Caco-2 (cell line): ENCODE measurements at regions not wholly inside any gene's neighbourhood (a gene's known extent, or its start where the extent isn't known, plus 50 kb on each side); places are given as distances from the start of the nearest gene placed in this dataset.

ENCODE experiments used
- BruUV-seq: library from RNA; stranded (reverse); fragments of 400-500 nt; replicated peaks from 2 replicates; lab custom pipeline; 2021; lab: Mats Ljungman, UMichigan
- CTCF ChIA-PET: fragments of 300-600 bp; sonication (Branson Sonifier 250); formaldehyde crosslinking; loops from one replicate; lab custom pipeline; 2022; ENCODE audit warnings: antibody characterized with exemption; lab: Charles Lee
- POLR2A ChIA-PET: fragments of 300-600 bp; sonication (Branson Sonifier 250); formaldehyde crosslinking; loops from one replicate; lab custom pipeline; 2022; ENCODE audit warnings: antibody characterized with exemption; lab: Charles Lee
- DNase-seq, 2 experiments: peaks; one replicate each; pipeline versions ENCODE4 v3.0.0 to v3.0.0-alpha.2; 2020 to 2022
- H3K27me3 ChIP-seq: replicated peaks from 2 replicates; pipeline ENCODE4 v1.6.0; 2011; ENCODE audit warnings: low read length; ENCODE audit not compliant: control insufficient read depth, insufficient read depth
- H3K36me3 ChIP-seq: 2 replicates; pipeline ENCODE4 v1.5.1; 2011; ENCODE audit warnings: low read length; ENCODE audit not compliant: control insufficient read depth, insufficient read depth
- H3K4me1 ChIP-seq: fragments of 250-450 bp; sonication (Bioruptor Pico); 2 replicates; pipeline ENCODE4 v1.5.1; 2020; ENCODE audit warnings: mild to moderate bottlenecking
- H3K4me3 ChIP-seq: 2 replicates; pipeline ENCODE4 v1.5.1; 2011; ENCODE audit warnings: low read depth, mild to moderate bottlenecking, control low read depth, low read length
- H3K9me3 ChIP-seq: fragments of 250-450 bp; sonication (Bioruptor Pico); 2 replicates; pipeline ENCODE4 v1.5.1; 2020; ENCODE audit warnings: mild to moderate bottlenecking, moderate library complexity
- H3K27ac Mint-ChIP-seq: one replicate; pipeline ENCODE4 v1.8.0; 2022; ENCODE audit warnings: mixed read lengths; ENCODE audit not compliant: unreplicated experiment
- H3K27me3 Mint-ChIP-seq: one replicate; pipeline ENCODE4 v1.8.0; 2022; ENCODE audit warnings: mixed read lengths; ENCODE audit not compliant: insufficient read depth, unreplicated experiment
- H3K36me3 Mint-ChIP-seq: one replicate; pipeline ENCODE4 v1.8.0; 2022; ENCODE audit warnings: mild to moderate bottlenecking, mixed read lengths; ENCODE audit not compliant: insufficient read depth, unreplicated experiment
- H3K4me1 Mint-ChIP-seq: one replicate; pipeline ENCODE4 v1.8.0; 2022; ENCODE audit warnings: low read depth, mixed read lengths; ENCODE audit not compliant: unreplicated experiment
- H3K4me3 Mint-ChIP-seq: one replicate; pipeline ENCODE4 v1.8.0; 2022; ENCODE audit warnings: mild to moderate bottlenecking, moderate library complexity, mixed read lengths; ENCODE audit not compliant: unreplicated experiment
- H3K9me3 Mint-ChIP-seq: one replicate; pipeline ENCODE4 v1.8.0; 2022; ENCODE audit warnings: mixed read lengths; ENCODE audit not compliant: unreplicated experiment
- intact Hi-C: fragments of 100-400 bp; cut with micrococcal nuclease; formaldehyde crosslinking; loops from one replicate; pipeline ENCODE4 v1.10.0; 2022; ENCODE audit not compliant: unreplicated experiment
- TF ChIP-seq, protein P1 (sequence below), 2 experiments: fragments of 200-600 bp in 1 of 2; IDR thresholded peaks; 1 replicate in 1 of 2; 2 replicates in 1 of 2; pipeline versions ENCODE4 v1.5.1 to v1.8.0; 2011 to 2022; ENCODE audit warnings: antibody characterized with exemption in 1 of 2, control low read depth in 1 of 2, inconsistent platforms in 1 of 2, low read depth in 1 of 2, low read length in 1 of 2, mild to moderate bottlenecking in 1 of 2, moderate library complexity in 1 of 2; ENCODE audit not compliant: insufficient read depth in 1 of 2, severe bottlenecking in 1 of 2, unreplicated experiment in 1 of 2

DNA sequence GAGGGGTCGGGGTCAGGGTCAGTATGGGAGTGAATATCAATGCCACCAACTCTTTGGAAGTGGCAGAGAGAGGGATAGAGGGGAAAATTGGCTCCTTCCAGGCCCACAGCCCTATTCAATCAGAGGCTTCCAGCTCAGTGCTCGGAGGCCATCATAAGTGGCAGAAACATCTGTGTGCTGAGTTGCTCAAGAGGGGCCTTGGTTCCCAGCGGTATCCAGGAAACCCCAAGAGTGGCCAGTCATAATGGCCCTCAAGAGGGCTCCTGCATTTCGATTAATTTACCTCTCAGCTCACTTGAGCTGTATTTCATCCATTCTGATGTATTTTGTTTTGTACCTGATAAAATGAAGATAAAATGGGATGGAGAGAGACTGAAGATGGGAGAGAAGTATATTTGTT lies 154.3 kb upstream of the EOLA2 start:
- ChIA-PET CTCF (no interaction called here), POLR2A (no interaction called here)
- H3K4me3 Mint-ChIP-seq = no peak overlapping the region
- H3K9me3 ChIP-seq = no peaks in the 10 kb centered on the region
- H3K4me1 ChIP-seq = no peaks in the 10 kb centered on the region
- no peaks in the 10 kb centered on the region for H3K36me3 Mint-ChIP-seq
- no peak for DNase-seq
- no peaks in the 10 kb centered on the region for H3K4me1 Mint-ChIP-seq
- intact Hi-C loops = no loop called here
- H3K27ac Mint-ChIP-seq = no peak overlapping the region
- TF ChIP-seq, protein P1, sequence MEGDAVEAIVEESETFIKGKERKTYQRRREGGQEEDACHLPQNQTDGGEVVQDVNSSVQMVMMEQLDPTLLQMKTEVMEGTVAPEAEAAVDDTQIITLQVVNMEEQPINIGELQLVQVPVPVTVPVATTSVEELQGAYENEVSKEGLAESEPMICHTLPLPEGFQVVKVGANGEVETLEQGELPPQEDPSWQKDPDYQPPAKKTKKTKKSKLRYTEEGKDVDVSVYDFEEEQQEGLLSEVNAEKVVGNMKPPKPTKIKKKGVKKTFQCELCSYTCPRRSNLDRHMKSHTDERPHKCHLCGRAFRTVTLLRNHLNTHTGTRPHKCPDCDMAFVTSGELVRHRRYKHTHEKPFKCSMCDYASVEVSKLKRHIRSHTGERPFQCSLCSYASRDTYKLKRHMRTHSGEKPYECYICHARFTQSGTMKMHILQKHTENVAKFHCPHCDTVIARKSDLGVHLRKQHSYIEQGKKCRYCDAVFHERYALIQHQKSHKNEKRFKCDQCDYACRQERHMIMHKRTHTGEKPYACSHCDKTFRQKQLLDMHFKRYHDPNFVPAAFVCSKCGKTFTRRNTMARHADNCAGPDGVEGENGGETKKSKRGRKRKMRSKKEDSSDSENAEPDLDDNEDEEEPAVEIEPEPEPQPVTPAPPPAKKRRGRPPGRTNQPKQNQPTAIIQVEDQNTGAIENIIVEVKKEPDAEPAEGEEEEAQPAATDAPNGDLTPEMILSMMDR (IDR thresholded peaks at IDR 0.05; ENCODE audit: insufficient read depth in 1 of 2, low read depth in 1 of 2, low read length in 1 of 2, severe bottlenecking in 1 of 2, unreplicated experiment in 1 of 2) = no peak
- H3K36me3 ChIP-seq = no peaks in the 10 kb centered on the region
- peaks cover 2% of the 10 kb centered on the region for H3K27me3 Mint-ChIP-seq
- no peaks in the 10 kb centered on the region for H3K9me3 Mint-ChIP-seq
- BruUV-seq = no TSS peak
- no peak overlapping the region for H3K4me3 ChIP-seq
- H3K27me3 ChIP-seq = no peaks in the 10 kb centered on the region

DNA sequence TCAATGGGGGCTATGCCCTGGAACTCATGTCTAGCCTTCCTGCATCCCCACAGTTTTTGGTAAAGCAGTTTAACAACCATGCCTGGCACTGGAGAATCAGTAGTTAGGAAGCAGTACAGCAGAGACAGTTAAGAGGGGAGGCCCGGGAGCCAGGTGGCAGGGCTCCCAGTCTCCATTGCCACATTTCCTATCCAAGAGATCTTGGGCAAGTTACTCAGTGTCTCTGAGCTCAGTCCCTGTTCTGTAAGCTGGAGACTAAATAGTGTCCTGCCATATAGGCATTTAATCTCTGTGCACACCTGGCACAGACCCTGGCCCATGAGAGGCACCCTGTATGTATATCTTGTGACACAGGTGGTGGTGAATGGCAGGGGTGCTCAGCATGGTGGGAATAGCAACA lies 156.1 kb upstream of the EOLA2 start:
- Mint-ChIP-seq H3K4me3 (no peak overlapping the region), H3K27ac (no peak overlapping the region), H3K27me3 (peaks cover 2% of the 10 kb centered on the region), H3K4me1 (no peaks in the 10 kb centered on the region), H3K36me3 (no peaks in the 10 kb centered on the region), H3K9me3 (no peaks in the 10 kb centered on the region)
- Histone ChIP-seq H3K27me3 (no peaks in the 10 kb centered on the region), H3K36me3 (no peaks in the 10 kb centered on the region), H3K9me3 (no peaks in the 10 kb centered on the region), H3K4me1 (no peaks in the 10 kb centered on the region), H3K4me3 (no peak overlapping the region)
- no TSS peak for BruUV-seq
- ChIA-PET POLR2A (no interaction called here), CTCF (no interaction called here)
- DNase-seq = no peak
- intact Hi-C loops = no loop called here
- TF ChIP-seq, protein P1 (IDR thresholded peaks at IDR 0.05; ENCODE audit: insufficient read depth in 1 of 2, low read depth in 1 of 2, low read length in 1 of 2, severe bottlenecking in 1 of 2, unreplicated experiment in 1 of 2) = no peak

- no peaks in the 10 kb centered on the region for H3K27me3 ChIP-seq
- Mint-ChIP-seq H3K4me3 (no peak overlapping the region), H3K27me3 (peaks cover 2% of the 10 kb centered on the region), H3K27ac (no peak overlapping the region), H3K9me3 (no peaks in the 10 kb centered on the region), H3K4me1 (no peaks in the 10 kb centered on the region), H3K36me3 (no peaks in the 10 kb centered on the region)
- ChIA-PET CTCF (no interaction called here), POLR2A (no interaction called here)
- no peak overlapping the region for H3K4me3 ChIP-seq
- intact Hi-C loops = no loop called here
- DNase-seq = no peak
- H3K36me3 ChIP-seq = no peaks in the 10 kb centered on the region
- no peaks in the 10 kb centered on the region for H3K4me1 ChIP-seq
- TF ChIP-seq, protein P1 (IDR thresholded peaks at IDR 0.05; ENCODE audit: insufficient read depth in 1 of 2, low read depth in 1 of 2, low read length in 1 of 2, severe bottlenecking in 1 of 2, unreplicated experiment in 1 of 2) = no peak
- H3K9me3 ChIP-seq = no peaks in the 10 kb centered on the region
- BruUV-seq = no TSS peak
Measured at GRCh38 chrX:150094996-150095395, 156.7 kb upstream of the EOLA2 start.
